Lower leg skin (tissue), 4 donors: ENCODE measurements at regions not wholly inside any gene's neighbourhood (a gene's known extent, or its start where the extent isn't known, plus 50 kb on each side); places are given as distances from the start of the nearest gene placed in this dataset.

Experiments
- DNase-seq, 2 donors: peaks; one replicate each; pipeline ENCODE4 v3.0.0-alpha.2; 2019; ENCODE audit warnings: low spot score in 2 of 2
- H3K4me3 ChIP-seq: fragments of 200-600 bp; sonication (generic); 2 replicates; pipeline ENCODE4 v1.5.1; 2017; ENCODE audit warnings: mild to moderate bottlenecking, low read depth; ENCODE audit not compliant: poor library complexity, severe bottlenecking
- POLR2A ChIP-seq, 2 donors: fragments of 450-650 bp; IDR thresholded peaks; one replicate each; pipeline ENCODE4 v1.6.1; 2016 to 2017; ENCODE audit warnings: antibody characterized with exemption in 2 of 2, mild to moderate bottlenecking in 1 of 2, moderate library complexity in 1 of 2
- WGBS, 2 donors: methylation state at CpG; one replicate each; pipeline ENCODE4 v1.1.5; 2018; 5-methylcytosine and 5-hydroxymethylcytosine counted together
- intact Hi-C: fragments of 100-400 bp; cut with DNase I; formaldehyde crosslinking; loops from one replicate; pipeline ENCODE4 v1.15.0; 2023; ENCODE audit warnings: low total_unique reads
- TF ChIP-seq, protein P1 (sequence below), 3 donors: fragments of 450-650 bp; IDR thresholded peaks; one replicate each; pipeline ENCODE4 v1.5.1; 2016; ENCODE audit warnings: antibody characterized with exemption in 3 of 3, mild to moderate bottlenecking in 3 of 3, moderate library complexity in 2 of 3

DNA sequence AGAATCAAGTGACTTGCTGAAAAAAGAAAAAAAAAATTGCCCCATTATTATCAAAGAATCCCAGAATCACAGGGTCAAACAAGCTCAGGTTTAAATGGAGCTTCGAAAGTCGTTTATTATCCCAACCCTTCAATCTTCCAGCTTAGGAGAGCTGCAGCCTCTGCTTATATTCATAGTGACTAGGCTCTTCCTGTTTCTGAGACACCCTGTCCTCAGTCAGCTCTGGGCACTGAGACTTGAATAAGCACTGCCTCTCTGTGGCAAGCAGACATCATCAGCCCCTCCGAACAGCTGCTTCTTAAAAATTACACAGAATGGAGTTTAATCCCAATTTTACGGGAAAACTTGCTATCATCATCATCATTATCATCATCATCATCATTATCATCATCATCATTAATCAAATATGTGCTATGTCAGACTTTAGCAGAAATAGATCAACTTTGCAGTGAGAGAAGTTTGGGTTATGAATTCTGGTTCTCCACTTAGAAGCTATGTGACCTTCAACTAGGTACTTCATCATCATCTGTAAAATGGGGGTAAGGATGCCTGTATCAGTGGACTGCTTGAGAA lies 614.0 kb upstream of the SYNCRIP start:
- TF ChIP-seq POLR2A (IDR thresholded peaks at IDR 0.05) = no peak
- TF ChIP-seq, protein P1, sequence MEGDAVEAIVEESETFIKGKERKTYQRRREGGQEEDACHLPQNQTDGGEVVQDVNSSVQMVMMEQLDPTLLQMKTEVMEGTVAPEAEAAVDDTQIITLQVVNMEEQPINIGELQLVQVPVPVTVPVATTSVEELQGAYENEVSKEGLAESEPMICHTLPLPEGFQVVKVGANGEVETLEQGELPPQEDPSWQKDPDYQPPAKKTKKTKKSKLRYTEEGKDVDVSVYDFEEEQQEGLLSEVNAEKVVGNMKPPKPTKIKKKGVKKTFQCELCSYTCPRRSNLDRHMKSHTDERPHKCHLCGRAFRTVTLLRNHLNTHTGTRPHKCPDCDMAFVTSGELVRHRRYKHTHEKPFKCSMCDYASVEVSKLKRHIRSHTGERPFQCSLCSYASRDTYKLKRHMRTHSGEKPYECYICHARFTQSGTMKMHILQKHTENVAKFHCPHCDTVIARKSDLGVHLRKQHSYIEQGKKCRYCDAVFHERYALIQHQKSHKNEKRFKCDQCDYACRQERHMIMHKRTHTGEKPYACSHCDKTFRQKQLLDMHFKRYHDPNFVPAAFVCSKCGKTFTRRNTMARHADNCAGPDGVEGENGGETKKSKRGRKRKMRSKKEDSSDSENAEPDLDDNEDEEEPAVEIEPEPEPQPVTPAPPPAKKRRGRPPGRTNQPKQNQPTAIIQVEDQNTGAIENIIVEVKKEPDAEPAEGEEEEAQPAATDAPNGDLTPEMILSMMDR (IDR thresholded peaks at IDR 0.05) = no peak
- intact Hi-C loops = no loop called here
- DNase-seq = no peak
- no peak overlapping the region for H3K4me3 ChIP-seq
- WGBS, 2 donors = 79 to 80% methylated on average over 4 of the region's 4 CpGs

DNA sequence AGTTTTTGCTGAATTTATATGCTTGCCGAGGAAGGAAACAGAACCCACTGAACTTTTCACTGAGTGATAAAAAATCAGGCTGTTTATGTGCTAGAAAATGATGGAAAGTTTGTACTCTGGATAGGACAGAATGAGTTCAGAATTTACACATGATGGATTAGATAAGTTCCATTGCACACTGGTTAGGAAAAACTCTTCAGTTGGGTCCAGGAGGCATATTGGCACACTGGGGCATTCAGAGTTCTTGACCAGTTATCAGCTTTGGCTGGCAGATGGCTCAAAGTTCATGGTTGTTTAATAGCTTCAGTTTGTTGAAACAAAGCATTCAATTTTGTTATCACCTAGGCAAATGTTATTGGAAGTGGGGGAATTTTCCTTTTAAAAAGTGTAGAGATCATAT lies 613.3 kb upstream of the SYNCRIP start:
- no peak overlapping the region for H3K4me3 ChIP-seq
- TF ChIP-seq POLR2A (IDR thresholded peaks at IDR 0.05) = no peak
- TF ChIP-seq, protein P1 (IDR thresholded peaks at IDR 0.05) = no peak
- 81 to 90% methylated on average over 1 of the region's 1 CpG for WGBS, 2 donors
- DNase-seq = no peak
- intact Hi-C loops = no loop called here

DNA sequence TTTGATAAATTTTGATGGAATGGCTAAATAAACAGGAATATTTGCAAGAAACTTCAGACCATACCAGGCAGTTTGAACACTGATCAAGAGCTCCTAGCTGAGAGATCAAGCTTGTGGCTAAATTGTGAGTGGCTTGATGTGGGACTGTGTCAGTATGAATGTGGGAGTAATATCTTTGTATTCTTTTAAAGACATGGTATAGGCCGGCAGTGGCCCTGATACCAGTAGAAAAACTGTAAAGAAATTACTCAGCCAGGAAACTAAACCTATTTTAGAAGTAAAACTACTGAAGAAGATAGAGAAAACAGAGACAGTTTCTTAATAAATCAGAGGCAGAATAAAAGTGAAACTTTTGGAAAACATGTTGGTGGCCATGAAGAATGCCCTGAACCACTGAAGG lies 608.4 kb upstream of the SYNCRIP start:
- 81 to 90% methylated on average over 1 of the region's 1 CpG for WGBS, 2 donors
- DNase-seq = no peak
- TF ChIP-seq, protein P1 (IDR thresholded peaks at IDR 0.05) = no peak
- no peak for TF ChIP-seq POLR2A (IDR thresholded peaks at IDR 0.05)
- intact Hi-C loops = no loop called here
- no peak overlapping the region for H3K4me3 ChIP-seq

DNA sequence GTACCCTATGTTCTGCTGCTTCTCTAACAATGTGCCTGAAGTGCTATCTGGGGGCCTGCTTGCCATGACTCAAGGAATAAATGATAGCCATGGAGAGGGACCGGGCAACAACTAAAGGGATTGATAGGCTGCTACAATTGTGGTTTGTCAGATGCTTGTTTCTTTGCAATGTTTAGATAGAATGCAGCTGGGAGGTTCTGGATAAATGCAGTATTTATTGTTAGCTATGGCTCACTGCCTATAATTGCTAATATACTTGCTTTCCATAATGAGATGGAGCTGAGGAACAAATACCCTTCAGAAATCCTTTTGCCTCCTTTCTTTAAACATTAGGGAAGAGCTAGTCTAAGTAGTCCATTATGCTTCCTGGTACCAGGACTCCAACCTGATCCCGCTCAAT lies 575.2 kb upstream of the SYNCRIP start:
- WGBS, 2 donors = 64 to 66% methylated on average over 2 of the region's 2 CpGs
- intact Hi-C loops = no loop called here
- H3K4me3 ChIP-seq = no peak overlapping the region
- DNase-seq = no peak
- TF ChIP-seq, protein P1 (IDR thresholded peaks at IDR 0.05) = no peak
- TF ChIP-seq POLR2A (IDR thresholded peaks at IDR 0.05) = no peak

DNA sequence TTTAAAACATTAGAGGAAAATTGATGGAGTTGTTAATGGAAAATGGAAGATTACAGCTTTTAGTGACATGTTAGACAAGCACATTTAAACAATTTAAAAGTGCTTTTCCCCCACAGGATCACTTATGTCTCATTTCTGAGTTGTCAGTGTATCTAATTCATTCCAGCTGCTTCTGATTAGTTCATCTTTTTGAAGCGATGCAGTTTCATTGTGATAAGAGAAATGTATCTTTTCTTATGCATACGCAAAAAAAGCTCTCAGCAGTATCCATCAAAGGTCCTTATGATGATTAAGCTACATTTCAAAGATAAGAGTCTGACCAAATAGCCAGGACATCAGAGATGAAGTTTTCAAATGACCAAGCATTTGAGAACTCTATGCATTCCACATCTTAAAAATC lies 572.6 kb upstream of the SYNCRIP start:
- intact Hi-C loops = no loop called here
- no peak for DNase-seq
- WGBS, 2 donors = 71 to 73% methylated on average over 2 of the region's 2 CpGs
- H3K4me3 ChIP-seq = no peak overlapping the region
- TF ChIP-seq, protein P1 (IDR thresholded peaks at IDR 0.05) = no peak
- no peak for TF ChIP-seq POLR2A (IDR thresholded peaks at IDR 0.05)

DNA sequence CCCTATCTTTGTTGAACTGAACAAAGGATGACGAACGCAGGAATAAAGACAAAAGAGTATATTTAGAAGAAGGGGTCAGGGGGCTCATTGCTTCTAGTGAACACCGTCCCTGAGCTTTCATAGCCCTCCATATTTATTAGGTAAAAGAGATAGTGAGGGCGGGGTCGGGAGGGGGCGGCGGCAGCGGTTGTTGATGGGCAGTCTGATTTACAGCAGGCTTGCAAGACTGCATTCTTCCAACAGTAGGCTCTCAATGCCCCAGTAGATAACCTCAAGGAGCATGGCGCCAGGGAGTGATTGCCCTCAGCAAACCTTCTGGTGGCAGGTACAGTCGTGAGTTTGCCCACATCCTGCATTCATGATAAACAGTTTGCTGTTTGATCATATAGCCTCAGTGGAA lies 563.3 kb upstream of the SYNCRIP start:
- intact Hi-C loops = no loop called here
- TF ChIP-seq, protein P1 (IDR thresholded peaks at IDR 0.05) = no peak
- no peak for TF ChIP-seq POLR2A (IDR thresholded peaks at IDR 0.05)
- no peak overlapping the region for H3K4me3 ChIP-seq
- 90 to 91% methylated on average over 10 of the region's 10 CpGs for WGBS, 2 donors
- DNase-seq = no peak
